Stimulated activated naive CD8-positive, alpha-beta T cell treated with anti-CD3 and anti-CD28 coated beads, Interleukin-15, Interleukin-2, amounts not matched to agents 100 ng/mL and 50 ng/mL, for 24 hours (primary cell): ENCODE measurements at regions not wholly inside any gene's neighbourhood (a gene's known extent, or its start where the extent isn't known, plus 50 kb on each side); places are given as distances from the start of the nearest gene placed in this dataset.

Experiments
- H3K27ac Mint-ChIP-seq: one replicate; pipeline ENCODE4 v1.8.0; 2021; ENCODE audit warnings: mild to moderate bottlenecking, mixed read lengths
- H3K27me3 Mint-ChIP-seq: one replicate; pipeline ENCODE4 v1.8.0; 2021; ENCODE audit warnings: mixed read lengths
- H3K36me3 Mint-ChIP-seq: one replicate; pipeline ENCODE4 v1.8.0; 2021; ENCODE audit warnings: low read depth, mixed read lengths
- H3K4me1 Mint-ChIP-seq: one replicate; pipeline ENCODE4 v1.8.0; 2021; ENCODE audit warnings: low read depth, mixed read lengths
- H3K4me3 Mint-ChIP-seq: one replicate; pipeline ENCODE4 v1.8.0; 2021; ENCODE audit warnings: mild to moderate bottlenecking, mixed read lengths
- H3K9me3 Mint-ChIP-seq: one replicate; pipeline ENCODE4 v1.8.0; 2021; ENCODE audit warnings: mixed read lengths

DNA sequence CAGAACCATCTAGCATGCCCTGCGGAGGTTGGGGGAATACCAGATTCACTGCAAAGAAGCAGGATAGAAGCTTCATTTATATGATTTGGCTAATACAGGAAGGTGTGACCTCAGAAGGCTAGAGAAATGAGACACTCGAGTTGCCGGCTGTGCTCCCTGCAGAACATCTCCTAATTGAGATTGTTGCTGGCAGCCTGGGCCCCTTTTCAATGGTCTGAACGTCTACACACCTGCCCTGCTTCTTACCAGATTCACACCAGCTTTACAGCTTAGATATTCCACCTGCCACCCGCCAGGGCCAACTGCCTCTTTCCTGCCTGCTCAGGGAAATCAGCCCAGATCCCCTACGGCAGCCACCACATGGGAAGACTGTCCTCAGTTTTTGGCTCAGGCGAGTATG, 475.3 kb upstream of the AUTS2 start:
- no peaks in the 10 kb centered on the region for H3K27me3 Mint-ChIP-seq
- H3K27ac Mint-ChIP-seq: no peak overlapping the region
- H3K4me1 Mint-ChIP-seq: no peaks in the 10 kb centered on the region
- peaks cover 5% of the 10 kb centered on the region for H3K9me3 Mint-ChIP-seq
- no peaks in the 10 kb centered on the region for H3K36me3 Mint-ChIP-seq
- H3K4me3 Mint-ChIP-seq: no peak overlapping the region

DNA sequence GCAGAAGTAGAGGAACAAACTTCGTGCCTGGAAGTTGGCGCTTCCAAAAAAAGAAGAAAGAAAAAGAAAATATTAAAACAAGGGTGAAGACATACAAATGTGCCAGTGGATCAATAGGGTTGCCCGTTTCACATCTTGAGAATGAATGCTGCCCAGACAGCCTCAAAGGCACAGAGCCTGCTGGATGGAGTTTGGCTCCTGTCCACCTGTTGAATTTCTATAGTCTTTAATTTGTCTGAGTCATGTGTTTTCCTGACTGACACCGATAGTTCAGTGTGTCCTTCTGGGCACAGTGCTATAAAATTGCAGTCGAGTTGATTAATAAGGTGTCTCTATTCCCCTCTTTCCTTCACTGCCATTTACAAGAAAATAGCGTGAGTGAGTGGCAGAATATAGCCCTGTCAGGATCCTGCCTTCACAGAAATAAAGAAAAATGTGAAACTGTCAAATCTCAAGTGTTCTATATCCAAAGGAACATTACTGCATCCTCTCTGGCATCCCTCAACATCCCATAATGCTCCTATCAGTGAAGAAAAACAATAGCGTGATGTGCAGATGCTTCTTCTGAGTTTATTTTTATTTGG, 471.3 kb upstream of the AUTS2 start:
- no peaks in the 10 kb centered on the region for H3K36me3 Mint-ChIP-seq
- no peak overlapping the region for H3K27ac Mint-ChIP-seq
- peaks cover 4% of the 10 kb centered on the region for H3K27me3 Mint-ChIP-seq
- H3K9me3 Mint-ChIP-seq: peaks cover 8% of the 10 kb centered on the region
- H3K4me1 Mint-ChIP-seq: no peaks in the 10 kb centered on the region
- H3K4me3 Mint-ChIP-seq: no peak overlapping the region

DNA sequence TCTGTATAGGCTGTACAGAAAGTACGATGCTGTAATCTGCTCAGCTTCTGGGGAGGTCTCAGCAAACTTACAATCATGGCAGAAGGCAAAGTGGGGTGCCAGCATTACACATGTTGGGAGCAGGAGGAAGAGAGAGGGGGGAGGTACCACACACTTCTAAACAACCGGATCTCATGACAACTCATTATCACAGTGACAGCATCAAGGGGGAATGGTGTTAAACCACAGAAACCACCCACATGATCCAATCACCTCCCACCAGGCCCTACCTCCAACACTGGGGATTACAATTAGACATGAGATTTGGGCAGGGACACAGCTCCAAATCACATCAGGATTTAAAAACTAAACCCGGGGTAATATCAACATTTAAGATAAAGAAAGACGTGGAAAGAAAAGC, 468.8 kb upstream of the AUTS2 start:
- no peaks in the 10 kb centered on the region for H3K36me3 Mint-ChIP-seq
- H3K27ac Mint-ChIP-seq: no peak overlapping the region
- H3K4me1 Mint-ChIP-seq: no peaks in the 10 kb centered on the region
- H3K27me3 Mint-ChIP-seq: peaks cover 9% of the 10 kb centered on the region
- no peak overlapping the region for H3K4me3 Mint-ChIP-seq
- H3K9me3 Mint-ChIP-seq: peaks cover 8% of the 10 kb centered on the region

DNA sequence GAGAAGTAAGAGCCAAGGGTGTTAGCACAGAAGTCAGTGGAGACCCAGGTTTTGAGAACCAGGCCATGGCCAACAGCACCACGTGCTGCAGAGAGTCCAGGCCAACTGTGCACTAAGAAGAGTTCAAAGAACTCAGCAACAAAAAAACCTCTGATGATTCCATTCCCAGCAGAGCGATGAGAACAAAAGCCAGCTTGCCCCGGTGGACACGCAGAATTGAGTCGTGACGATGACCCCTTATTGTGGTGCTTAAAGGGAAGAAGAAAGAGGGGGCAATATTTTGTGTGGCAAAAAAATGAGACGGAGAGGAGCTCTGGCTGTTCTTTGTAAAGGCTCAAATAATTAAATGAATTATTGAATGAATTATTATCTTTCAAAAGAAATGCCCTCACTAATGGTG, 468.3 kb upstream of the AUTS2 start:
- Mint-ChIP-seq H3K4me1 (no peaks in the 10 kb centered on the region), H3K27ac (no peak overlapping the region), H3K4me3 (no peak overlapping the region), H3K27me3 (peaks cover 9% of the 10 kb centered on the region), H3K9me3 (peaks cover 8% of the 10 kb centered on the region), H3K36me3 (no peaks in the 10 kb centered on the region)

DNA sequence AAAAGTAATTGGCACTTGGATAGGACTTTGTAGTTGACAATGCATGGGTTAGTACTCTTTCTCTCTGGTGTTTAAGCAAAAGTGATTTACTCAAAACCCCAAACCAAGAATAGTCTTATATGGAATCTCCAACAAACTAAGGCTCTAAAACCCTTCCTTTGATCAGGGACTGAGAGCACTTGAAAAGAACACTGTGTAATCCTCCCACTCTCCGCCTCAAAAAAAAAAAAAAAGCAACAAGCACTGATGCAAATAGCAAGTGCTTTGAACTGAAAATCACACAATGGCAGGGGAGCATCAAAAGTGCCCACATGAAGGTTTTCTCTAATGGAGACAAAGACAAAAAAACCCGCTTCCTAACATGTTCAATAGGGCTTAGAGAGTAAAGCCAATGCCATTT, 467.9 kb upstream of the AUTS2 start:
- Mint-ChIP-seq H3K27ac (no peak overlapping the region), H3K4me3 (no peak overlapping the region), H3K4me1 (no peaks in the 10 kb centered on the region), H3K27me3 (peaks cover 9% of the 10 kb centered on the region), H3K9me3 (peaks cover 8% of the 10 kb centered on the region), H3K36me3 (no peaks in the 10 kb centered on the region)

DNA sequence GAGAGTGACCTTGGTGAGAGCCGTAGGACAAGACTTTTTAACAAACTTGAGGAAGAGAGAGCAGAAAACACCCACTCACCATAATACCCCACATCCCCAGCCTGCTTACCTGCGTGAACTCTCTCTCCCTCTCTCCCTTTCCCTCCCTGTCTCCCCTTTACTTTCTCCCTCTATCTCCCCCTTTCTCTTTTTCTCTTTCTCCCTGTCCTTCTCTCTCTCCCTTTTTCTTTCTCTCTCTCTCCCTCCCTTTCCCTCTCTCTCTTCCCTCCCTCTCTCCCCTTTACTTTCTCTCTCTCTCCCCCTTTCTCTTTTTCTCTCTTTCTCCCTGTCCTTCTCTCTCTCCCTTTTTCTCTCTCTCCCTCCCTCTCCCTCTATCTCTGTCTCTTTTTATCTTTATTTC, 464.0 kb upstream of the AUTS2 start:
- H3K4me3 Mint-ChIP-seq: no peak overlapping the region
- H3K36me3 Mint-ChIP-seq: peaks cover 5% of the 10 kb centered on the region
- peaks cover 12% of the 10 kb centered on the region for H3K9me3 Mint-ChIP-seq
- peaks cover 9% of the 10 kb centered on the region for H3K27me3 Mint-ChIP-seq
- no peak overlapping the region for H3K27ac Mint-ChIP-seq
- H3K4me1 Mint-ChIP-seq: no peaks in the 10 kb centered on the region

DNA sequence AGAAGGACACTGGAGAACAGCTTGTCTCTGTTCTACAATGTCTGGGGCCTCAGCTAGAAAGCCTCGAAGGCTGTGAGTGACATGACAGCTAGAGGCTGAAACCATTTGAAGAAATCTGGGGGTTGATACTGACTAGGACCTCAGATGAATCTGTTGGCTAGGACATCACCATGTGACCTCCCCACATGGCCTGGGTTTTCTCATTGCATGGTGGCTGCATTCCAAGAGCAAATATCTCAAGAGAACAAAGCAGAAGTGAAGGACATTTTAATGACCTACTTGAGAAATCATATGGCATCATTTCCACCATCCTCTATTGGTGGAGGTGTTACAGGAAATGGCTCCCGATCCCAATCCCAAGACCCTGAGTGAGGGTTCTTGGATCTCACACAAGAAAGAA, 450.6 kb upstream of the AUTS2 start:
- H3K4me1 Mint-ChIP-seq: no peaks in the 10 kb centered on the region
- no peaks in the 10 kb centered on the region for H3K36me3 Mint-ChIP-seq
- no peaks in the 10 kb centered on the region for H3K27me3 Mint-ChIP-seq
- H3K4me3 Mint-ChIP-seq: no peak overlapping the region
- peaks cover 3% of the 10 kb centered on the region for H3K9me3 Mint-ChIP-seq
- no peak overlapping the region for H3K27ac Mint-ChIP-seq

DNA sequence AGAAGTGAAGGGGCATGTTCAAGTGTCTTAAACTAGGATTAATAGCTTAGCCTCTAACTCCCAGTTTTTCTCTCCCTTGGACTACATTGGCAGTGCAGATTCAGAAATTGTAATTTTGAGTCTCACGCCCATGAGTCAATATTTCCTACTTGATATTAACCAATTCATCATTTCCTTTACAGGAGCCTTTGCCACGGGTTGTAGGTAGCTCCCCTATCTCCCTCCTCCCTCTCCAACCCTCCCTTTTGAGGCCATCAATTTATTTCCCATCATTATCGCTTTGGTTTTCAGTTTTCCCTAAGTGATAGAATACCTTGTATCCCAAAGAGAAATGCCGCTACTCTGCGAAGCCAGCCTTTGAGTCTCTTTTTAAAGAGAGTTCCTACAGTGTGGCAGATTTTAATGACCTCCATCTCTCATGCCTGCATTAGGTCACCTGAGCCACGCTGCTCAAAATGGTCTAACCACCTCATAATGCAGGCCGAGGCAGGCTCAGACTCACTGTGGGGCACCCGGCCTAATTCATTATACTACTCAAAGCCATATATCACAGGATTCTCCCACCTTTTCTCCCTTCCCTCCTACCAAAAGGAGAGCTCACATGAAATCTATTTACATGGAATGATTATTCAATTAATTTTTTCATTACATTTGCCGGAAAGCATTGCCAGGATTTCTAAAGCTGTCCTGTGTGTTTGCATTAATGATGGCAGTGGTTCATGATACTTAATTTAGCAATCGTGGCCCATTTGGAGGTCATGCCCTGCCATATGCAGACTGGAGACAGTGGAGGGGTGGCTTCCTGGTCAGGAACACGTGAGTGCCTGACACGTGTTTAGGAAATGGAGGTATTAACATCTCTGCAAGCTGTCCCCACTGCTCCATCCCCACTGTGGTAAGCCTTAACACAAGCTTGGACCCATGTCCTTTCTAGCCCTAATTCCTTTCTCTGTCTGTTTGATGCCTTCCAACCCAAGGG, 448.2 kb upstream of the AUTS2 start:
- Mint-ChIP-seq H3K27me3 (no peaks in the 10 kb centered on the region), H3K9me3 (peaks cover 3% of the 10 kb centered on the region), H3K27ac (no peak overlapping the region), H3K36me3 (no peaks in the 10 kb centered on the region), H3K4me3 (no peak overlapping the region), H3K4me1 (no peaks in the 10 kb centered on the region)

DNA sequence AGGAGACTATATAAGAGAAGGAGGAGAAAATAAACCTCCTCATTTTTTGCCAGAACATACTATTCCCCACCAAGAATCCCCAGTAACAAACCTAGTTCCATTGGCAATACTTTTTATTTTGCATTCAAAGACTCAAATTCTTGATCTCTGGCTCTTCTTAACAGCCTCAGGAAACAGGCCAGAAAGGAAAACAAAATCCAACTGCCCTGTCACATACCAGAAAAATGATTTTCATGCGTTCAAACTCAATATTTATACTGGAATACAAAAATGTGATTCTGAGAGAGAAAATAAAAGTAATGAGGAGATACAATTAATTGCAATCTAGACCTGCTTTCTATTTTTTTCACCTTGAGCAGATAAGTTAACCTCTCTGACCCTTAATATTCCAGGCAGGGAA, 435.9 kb upstream of the AUTS2 start:
- peaks cover 7% of the 10 kb centered on the region for H3K9me3 Mint-ChIP-seq
- no peak overlapping the region for H3K4me3 Mint-ChIP-seq
- H3K27ac Mint-ChIP-seq: no peak overlapping the region
- H3K36me3 Mint-ChIP-seq: no peaks in the 10 kb centered on the region
- H3K27me3 Mint-ChIP-seq: no peaks in the 10 kb centered on the region
- no peaks in the 10 kb centered on the region for H3K4me1 Mint-ChIP-seq

DNA sequence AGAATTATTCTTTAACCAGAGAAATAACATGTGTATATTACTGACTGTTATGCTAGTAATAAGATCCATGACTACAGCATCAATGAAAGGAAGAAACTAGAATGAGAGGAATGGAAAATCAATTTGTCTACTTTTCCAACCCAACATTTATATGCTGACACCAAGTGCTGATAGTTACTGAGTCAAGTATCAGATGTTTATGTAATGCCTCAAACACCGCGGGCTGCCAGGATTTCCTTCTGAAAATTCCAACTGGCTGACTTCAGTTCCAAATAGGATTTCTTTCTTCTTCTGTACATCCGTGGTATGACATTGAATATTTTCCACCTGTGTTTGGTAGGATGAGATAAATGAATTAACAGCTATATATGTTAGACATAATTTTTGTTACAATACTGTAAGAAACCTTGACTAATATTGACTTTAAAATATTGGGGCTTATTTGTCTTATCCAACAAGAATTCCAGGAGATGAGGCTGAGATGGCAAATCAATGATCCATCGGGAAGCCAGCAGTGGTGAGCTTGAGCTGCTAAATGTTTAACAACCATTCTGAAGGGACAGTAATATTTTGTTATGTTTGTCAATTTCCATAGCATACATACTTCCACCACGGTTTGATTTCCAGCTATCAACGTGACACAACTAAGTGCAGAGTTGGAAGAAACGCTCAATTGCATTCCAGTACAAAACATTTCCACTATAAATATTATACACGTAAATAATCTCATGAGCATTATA, 435.2 kb upstream of the AUTS2 start:
- Mint-ChIP-seq H3K4me3 (no peak overlapping the region), H3K27ac (no peak overlapping the region), H3K27me3 (no peaks in the 10 kb centered on the region), H3K36me3 (no peaks in the 10 kb centered on the region), H3K9me3 (peaks cover 4% of the 10 kb centered on the region), H3K4me1 (no peaks in the 10 kb centered on the region)

DNA sequence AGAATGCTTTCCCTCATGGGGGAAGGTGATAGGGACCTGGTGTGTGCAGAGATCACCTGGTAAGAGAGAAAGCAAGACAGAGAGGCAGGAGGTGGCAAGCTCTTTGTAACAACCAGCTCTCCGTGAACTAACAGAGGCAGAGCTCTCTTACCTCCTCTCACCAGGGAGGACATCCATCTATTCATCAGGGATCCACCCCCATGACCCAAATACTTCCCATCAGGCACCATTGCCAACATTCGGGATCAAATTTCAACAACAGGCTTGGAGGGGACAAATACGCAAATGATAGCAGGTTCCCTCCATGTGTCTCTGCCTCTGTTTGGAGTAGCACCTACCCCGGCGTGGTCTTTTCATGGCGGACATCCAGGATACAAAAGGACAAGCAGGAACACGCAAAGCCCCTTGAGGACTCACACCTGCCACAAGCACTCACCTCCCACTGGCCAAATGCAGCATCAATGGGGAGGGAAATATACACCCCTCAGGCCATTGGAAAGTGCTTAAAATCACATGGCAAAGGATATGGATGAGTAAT, 431.2 kb upstream of the AUTS2 start:
- no peak overlapping the region for H3K4me3 Mint-ChIP-seq
- H3K27ac Mint-ChIP-seq: no peak overlapping the region
- no peaks in the 10 kb centered on the region for H3K27me3 Mint-ChIP-seq
- no peaks in the 10 kb centered on the region for H3K36me3 Mint-ChIP-seq
- peaks cover 4% of the 10 kb centered on the region for H3K9me3 Mint-ChIP-seq
- H3K4me1 Mint-ChIP-seq: no peaks in the 10 kb centered on the region

DNA sequence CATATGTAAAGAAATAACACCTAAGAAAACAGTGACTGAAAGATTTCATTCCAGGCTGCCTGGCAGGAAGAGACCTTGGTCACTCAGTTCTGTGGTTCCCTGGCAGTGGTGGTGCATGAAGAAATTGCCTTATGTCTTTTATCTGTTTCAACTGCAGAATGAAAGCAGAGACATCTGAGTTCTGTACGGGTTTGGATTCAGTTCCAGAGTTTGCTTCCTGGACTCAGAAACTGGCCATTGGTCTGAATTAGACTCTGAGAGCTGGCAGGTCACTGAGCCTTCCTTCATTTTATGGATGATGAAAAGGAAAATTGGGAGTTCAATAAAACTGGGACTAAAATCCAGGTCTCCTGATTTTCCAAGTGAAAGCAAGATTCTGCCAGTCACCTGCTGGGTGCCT, 428.9 kb upstream of the AUTS2 start:
- no peaks in the 10 kb centered on the region for H3K9me3 Mint-ChIP-seq
- no peaks in the 10 kb centered on the region for H3K27me3 Mint-ChIP-seq
- H3K36me3 Mint-ChIP-seq: no peaks in the 10 kb centered on the region
- H3K4me1 Mint-ChIP-seq: no peaks in the 10 kb centered on the region
- no peak overlapping the region for H3K4me3 Mint-ChIP-seq
- no peak overlapping the region for H3K27ac Mint-ChIP-seq

DNA sequence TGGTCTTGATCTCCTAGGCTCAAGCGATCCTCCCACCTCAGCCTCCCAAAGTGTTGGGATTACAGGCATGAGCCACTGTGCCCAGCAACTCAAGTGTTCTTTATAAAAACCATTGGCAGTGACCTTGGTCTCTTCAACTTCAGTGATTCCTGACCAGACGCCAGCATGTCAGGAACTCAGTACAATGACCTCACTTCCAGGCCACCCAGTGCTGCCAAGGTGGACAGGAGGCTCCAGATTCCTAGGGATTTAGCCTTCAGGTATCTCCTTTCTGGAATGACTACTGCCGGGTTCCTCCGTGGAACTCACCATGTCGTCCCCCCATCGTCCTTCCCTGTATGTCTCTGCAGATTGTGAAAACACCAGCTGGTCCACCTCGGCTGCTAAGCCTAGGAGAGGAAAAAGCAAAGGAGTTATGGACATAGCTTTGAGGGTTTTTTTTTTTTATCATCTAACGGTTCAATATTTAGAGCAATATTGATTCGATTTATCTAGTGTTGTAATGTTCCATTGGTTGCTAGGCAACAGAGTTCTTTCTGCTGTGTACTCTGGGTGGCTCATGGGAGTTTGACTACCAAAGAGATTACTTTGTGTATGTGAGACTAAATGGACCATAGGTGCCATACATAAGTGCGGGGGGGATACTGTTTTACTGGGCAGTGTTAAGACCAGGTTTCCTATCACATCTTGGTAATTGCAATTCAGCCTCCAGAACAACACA, 425.8 kb upstream of the AUTS2 start:
- no peaks in the 10 kb centered on the region for H3K4me1 Mint-ChIP-seq
- no peaks in the 10 kb centered on the region for H3K36me3 Mint-ChIP-seq

DNA sequence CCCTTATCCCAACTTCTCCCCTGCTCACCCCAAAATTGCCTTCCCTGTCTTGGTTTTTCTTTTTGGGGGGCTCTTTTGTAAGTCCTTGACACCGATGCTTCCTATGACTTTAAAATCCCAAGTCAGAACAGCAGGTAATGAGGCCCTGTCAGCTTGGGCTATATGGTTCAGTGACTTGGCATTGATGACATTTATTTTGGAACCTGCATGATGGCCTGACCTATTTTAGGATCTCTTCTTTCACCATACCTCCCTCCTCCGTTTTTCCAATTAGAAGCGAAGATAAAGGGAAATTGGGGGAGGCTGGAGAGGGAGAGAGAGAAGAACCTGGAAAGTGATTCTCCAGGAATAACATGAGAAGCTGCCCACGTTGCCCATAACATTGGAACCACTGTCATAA, 424.9 kb upstream of the AUTS2 start:
- H3K4me1 Mint-ChIP-seq: no peaks in the 10 kb centered on the region
- H3K27me3 Mint-ChIP-seq: no peaks in the 10 kb centered on the region
- no peaks in the 10 kb centered on the region for H3K36me3 Mint-ChIP-seq
- H3K9me3 Mint-ChIP-seq: peaks cover 4% of the 10 kb centered on the region
- no peak overlapping the region for H3K27ac Mint-ChIP-seq
- H3K4me3 Mint-ChIP-seq: no peak overlapping the region

More for the DNA sequence above, 425.8 kb upstream of the AUTS2 start:
- H3K27me3 Mint-ChIP-seq: no peaks in the 10 kb centered on the region
- H3K4me3 Mint-ChIP-seq: no peak overlapping the region
- peaks cover 4% of the 10 kb centered on the region for H3K9me3 Mint-ChIP-seq
- no peak overlapping the region for H3K27ac Mint-ChIP-seq
